Activated T-cell treated with anti-CD3 and anti-CD28 coated beads, Interleukin-2, amount 50 U/mL, for 72 hours (primary cell): ENCODE measurements at regions not wholly inside any gene's neighbourhood (a gene's known extent, or its start where the extent isn't known, plus 50 kb on each side); places are given as distances from the start of the nearest gene placed in this dataset.
A peak's percentile ranks its signal among the peaks of the same experiment; 100 is the strongest.

Experiments
- ATAC-seq, 2 donors: fragments of 150-1000 bp; cut with Tn5 transposase; replicated peaks in 1 of 2; 2 replicates each; pipeline ENCODE4 v1.10.0; 2021; ENCODE audit warnings: moderate library complexity in 2 of 2, mild to moderate bottlenecking in 1 of 2
- DNase-seq, 2 donors: peaks; one replicate each; pipeline ENCODE4 v3.0.0; 2021 to 2022; ENCODE audit warnings: mixed read lengths in 1 of 2
- H3K27ac Mint-ChIP-seq: one replicate; pipeline ENCODE4 v1.8.0; 2022; ENCODE audit warnings: mild to moderate bottlenecking, moderate library complexity, mixed read lengths
- H3K27me3 Mint-ChIP-seq: one replicate; pipeline ENCODE4 v1.8.0; 2022; ENCODE audit warnings: low read depth, mixed read lengths
- H3K36me3 Mint-ChIP-seq, 2 donors: one replicate each; pipeline ENCODE4 v1.8.0; 2022; ENCODE audit warnings: mixed read lengths in 2 of 2, mild to moderate bottlenecking in 1 of 2; ENCODE audit not compliant: insufficient read depth in 2 of 2
- H3K4me1 Mint-ChIP-seq: one replicate; pipeline ENCODE4 v1.8.0; 2022; ENCODE audit warnings: low read depth, mixed read lengths
- H3K4me3 Mint-ChIP-seq, 2 donors: one replicate each; pipeline ENCODE4 v1.8.0; 2022; ENCODE audit warnings: mild to moderate bottlenecking in 2 of 2, mixed read lengths in 2 of 2, moderate library complexity in 2 of 2
- H3K9me3 Mint-ChIP-seq, 2 donors: one replicate each; pipeline ENCODE4 v1.8.0; 2022; ENCODE audit warnings: mixed read lengths in 2 of 2

GRCh38 chr6:169959136-169960002 lies 207.9 kb downstream of the ERMARD start:
- H3K4me1 Mint-ChIP-seq = no peaks in the 10 kb centered on the region
- no peak overlapping the region for H3K27ac Mint-ChIP-seq
- no peaks in the 10 kb centered on the region for H3K36me3 Mint-ChIP-seq
- peaks cover 14% of the 10 kb centered on the region for H3K27me3 Mint-ChIP-seq
- DNase-seq (peak; percentile 28 to 46), ATAC-seq (peak; percentile 80 to 84)
- no peaks in the 10 kb centered on the region for H3K9me3 Mint-ChIP-seq
- peak overlapping the region in 1 of 2 donors; percentile 24 for H3K4me3 Mint-ChIP-seq

- no peak for DNase-seq
- Mint-ChIP-seq H3K36me3 (no peaks in the 10 kb centered on the region), H3K27me3 (peaks cover 14% of the 10 kb centered on the region), H3K9me3 (no peaks in the 10 kb centered on the region), H3K4me3 (no peak overlapping the region), H3K27ac (no peak overlapping the region), H3K4me1 (no peaks in the 10 kb centered on the region)
- ATAC-seq = no peak
These were observed 207.1 kb downstream of the ERMARD start for GRCh38 chr6:169958510-169958909.

- no peak overlapping the region for H3K27ac Mint-ChIP-seq
- H3K4me3 Mint-ChIP-seq = no peak overlapping the region
- ATAC-seq = no peak
- peaks cover 7% of the 10 kb centered on the region for H3K27me3 Mint-ChIP-seq
- H3K36me3 Mint-ChIP-seq = no peaks in the 10 kb centered on the region
- no peaks in the 10 kb centered on the region for H3K9me3 Mint-ChIP-seq
- no peaks in the 10 kb centered on the region for H3K4me1 Mint-ChIP-seq
- DNase-seq = no peak
These were observed 206.0 kb downstream of the ERMARD start for GRCh38 chr6:169957351-169957963.

- Mint-ChIP-seq H3K9me3 (no peaks in the 10 kb centered on the region), H3K36me3 (no peaks in the 10 kb centered on the region), H3K4me3 (no peak overlapping the region), H3K4me1 (no peaks in the 10 kb centered on the region), H3K27ac (no peak overlapping the region), H3K27me3 (peaks cover 7% of the 10 kb centered on the region)
- ATAC-seq = no peak
- DNase-seq = no peak
These were observed 205.2 kb downstream of the ERMARD start for GRCh38 chr6:169956580-169956979.

DNA sequence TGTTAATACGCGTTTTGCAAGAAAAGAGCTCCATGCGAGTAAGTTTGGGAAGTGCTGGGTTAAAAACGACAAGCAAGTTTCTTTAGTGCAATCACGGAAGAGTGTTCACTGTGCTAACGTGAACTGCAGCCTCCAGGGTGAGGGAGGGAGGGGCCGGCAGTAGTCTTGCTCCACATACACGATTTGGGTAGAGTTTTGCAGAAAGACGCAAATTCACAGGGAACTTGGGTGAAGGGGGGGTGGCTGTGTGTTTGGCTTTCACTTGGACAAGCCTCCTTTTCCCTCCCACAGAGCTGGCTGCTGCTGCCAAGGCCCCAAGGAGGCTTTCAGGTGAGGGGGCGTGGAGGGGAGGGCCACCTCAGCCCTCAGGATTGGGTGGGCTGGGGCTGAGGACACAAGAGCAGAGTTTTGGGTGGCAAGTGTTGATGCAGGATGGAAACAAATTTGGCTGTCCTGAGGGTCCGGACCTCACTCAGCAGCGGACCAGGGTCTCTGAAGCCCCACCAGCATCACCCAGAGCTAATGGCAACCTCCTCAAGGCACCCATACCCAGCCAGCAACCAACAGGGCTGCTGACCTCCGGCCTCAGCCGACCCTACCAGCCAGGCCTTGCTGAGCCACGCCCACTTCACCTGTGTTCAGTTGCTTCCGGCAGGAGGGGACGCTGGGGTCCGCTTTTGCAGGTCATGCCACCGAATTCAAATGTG lies 204.5 kb downstream of the ERMARD start:
- no peaks in the 10 kb centered on the region for H3K36me3 Mint-ChIP-seq

DNA sequence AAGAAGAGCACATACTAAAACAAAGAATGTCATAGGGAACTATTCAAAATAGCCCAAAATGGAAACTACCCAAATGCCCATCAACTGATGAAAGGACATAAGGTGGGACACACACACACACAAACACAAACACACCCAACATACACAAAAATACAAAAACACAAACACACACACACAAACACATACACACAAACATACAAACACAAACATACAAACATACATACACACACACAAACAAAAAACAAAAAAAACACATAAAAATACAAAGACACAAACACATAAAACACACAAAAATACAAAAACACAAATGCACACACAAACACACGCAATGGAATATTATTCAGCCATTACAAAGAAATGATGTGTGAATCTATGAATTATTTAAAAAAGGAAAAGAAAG lies 203.6 kb downstream of the ERMARD start:
- no peak overlapping the region for H3K27ac Mint-ChIP-seq
- no peak for ATAC-seq
- H3K9me3 Mint-ChIP-seq = no peaks in the 10 kb centered on the region
- H3K36me3 Mint-ChIP-seq = no peaks in the 10 kb centered on the region
- no peaks in the 10 kb centered on the region for H3K4me1 Mint-ChIP-seq
- no peak overlapping the region for H3K4me3 Mint-ChIP-seq
- DNase-seq = no peak
- H3K27me3 Mint-ChIP-seq = no peaks in the 10 kb centered on the region

More for the DNA sequence above, 204.5 kb downstream of the ERMARD start:
- Mint-ChIP-seq H3K27ac (no peak overlapping the region), H3K27me3 (peaks cover under 1% of the 10 kb centered on the region), H3K4me3 (no peak overlapping the region), H3K4me1 (no peaks in the 10 kb centered on the region), H3K9me3 (no peaks in the 10 kb centered on the region)
- ATAC-seq = no peak
- no peak for DNase-seq

DNA sequence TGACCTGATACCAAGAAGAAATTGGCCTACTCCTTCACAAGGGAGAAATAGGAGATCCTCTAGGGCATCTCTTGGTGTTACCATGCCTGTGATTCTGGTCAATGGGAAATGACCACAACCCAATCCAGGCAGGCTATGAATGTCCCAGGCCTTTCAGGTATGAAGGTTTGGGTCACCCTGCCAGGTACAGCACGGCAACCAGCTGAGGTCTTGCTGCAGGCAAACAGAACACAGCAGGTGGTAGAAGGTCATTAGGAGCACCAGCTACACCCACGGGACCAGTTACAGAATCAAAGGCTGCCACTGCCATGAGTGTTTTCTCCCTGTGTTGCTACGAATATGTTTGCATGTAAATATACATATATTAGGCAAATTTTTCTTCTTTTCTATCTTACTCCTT lies 202.3 kb downstream of the ERMARD start:
- ATAC-seq (no peak), DNase-seq (no peak)
- Mint-ChIP-seq H3K27ac (no peak overlapping the region), H3K4me3 (no peak overlapping the region), H3K9me3 (no peaks in the 10 kb centered on the region), H3K27me3 (no peaks in the 10 kb centered on the region), H3K36me3 (no peaks in the 10 kb centered on the region), H3K4me1 (no peaks in the 10 kb centered on the region)

GRCh38 chr6:169950558-169950957 lies 199.1 kb downstream of the ERMARD start:
- Mint-ChIP-seq H3K4me3 (no peak overlapping the region), H3K27ac (no peak overlapping the region), H3K9me3 (no peaks in the 10 kb centered on the region), H3K27me3 (no peaks in the 10 kb centered on the region), H3K36me3 (no peaks in the 10 kb centered on the region), H3K4me1 (peaks cover 8% of the 10 kb centered on the region)
- DNase-seq (peak; percentile 20 to 33), ATAC-seq (no peak)

DNA sequence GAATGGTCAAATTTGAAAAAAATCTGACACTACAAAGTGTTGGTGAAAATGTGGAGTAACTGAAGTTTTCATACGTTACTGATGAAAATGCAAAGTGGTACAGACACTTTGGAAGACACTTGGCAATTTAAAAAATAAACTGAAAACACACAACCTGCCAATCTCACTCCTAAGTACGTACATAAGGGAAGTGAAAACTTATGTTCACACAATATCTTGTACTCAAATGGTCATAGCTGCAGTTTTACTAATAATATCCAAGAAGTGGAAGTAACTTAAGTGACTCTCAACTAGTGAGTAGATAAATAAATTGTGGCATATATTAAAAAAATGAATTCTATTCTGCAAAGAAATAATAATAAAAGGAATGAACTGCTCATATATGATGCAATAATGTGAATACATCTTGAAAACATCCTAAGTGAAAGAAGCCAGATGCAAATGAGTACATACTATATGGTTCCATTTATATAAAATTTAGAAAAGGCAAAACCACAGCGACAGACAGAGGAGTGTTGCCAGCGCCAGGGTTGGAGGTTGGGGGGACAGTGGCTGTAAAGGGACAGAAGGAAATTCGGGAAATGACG lies 198.2 kb downstream of the ERMARD start:
- H3K27me3 Mint-ChIP-seq = peaks cover 9% of the 10 kb centered on the region
- H3K4me3 Mint-ChIP-seq = no peak overlapping the region
- peaks cover 8% of the 10 kb centered on the region for H3K4me1 Mint-ChIP-seq
- no peak for DNase-seq
- no peak overlapping the region for H3K27ac Mint-ChIP-seq
- H3K9me3 Mint-ChIP-seq = peaks cover 0 to 2% of the 10 kb centered on the region in 2 donors
- H3K36me3 Mint-ChIP-seq = no peaks in the 10 kb centered on the region
- no peak for ATAC-seq

GRCh38 chr6:169946971-169947370 lies 195.5 kb downstream of the ERMARD start:
- Mint-ChIP-seq H3K27me3 (peaks cover 30% of the 10 kb centered on the region), H3K9me3 (peaks cover 8 to 9% of the 10 kb centered on the region in 2 donors), H3K4me1 (peaks cover 8% of the 10 kb centered on the region), H3K4me3 (no peak overlapping the region), H3K36me3 (peaks cover 9 to 11% of the 10 kb centered on the region in 2 donors), H3K27ac (no peak overlapping the region)
- DNase-seq (no peak), ATAC-seq (no peak)

DNA sequence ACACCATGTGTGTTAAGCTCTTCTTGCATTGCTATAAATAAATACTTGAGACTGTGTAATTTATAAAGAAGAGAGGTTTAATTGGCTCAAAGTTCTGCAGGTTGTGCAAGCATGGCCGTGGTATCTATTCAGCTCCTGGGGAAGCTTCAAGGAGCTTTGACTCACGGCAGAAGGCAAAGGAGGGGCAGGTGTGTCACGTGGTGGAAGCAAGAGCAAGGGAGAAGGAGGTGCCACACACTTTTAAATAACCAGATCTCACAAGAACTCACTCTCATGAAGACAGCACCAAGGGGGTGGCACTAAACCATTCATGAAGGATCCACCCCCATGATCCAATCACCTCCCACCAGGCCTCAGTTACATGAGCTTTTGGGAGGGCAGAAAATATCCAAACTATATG lies 193.7 kb downstream of the ERMARD start:
- ATAC-seq (no peak), DNase-seq (no peak)
- no peak overlapping the region for H3K4me3 Mint-ChIP-seq
- peaks cover 8 to 9% of the 10 kb centered on the region in 2 donors for H3K9me3 Mint-ChIP-seq
- no peak overlapping the region for H3K27ac Mint-ChIP-seq
- H3K4me1 Mint-ChIP-seq = peaks cover 8% of the 10 kb centered on the region
- peaks cover 9 to 11% of the 10 kb centered on the region in 2 donors for H3K36me3 Mint-ChIP-seq
- peaks cover 30% of the 10 kb centered on the region for H3K27me3 Mint-ChIP-seq

GRCh38 chr6:169944415-169944814 lies 193.0 kb downstream of the ERMARD start:
- Mint-ChIP-seq H3K9me3 (peaks cover 8 to 9% of the 10 kb centered on the region in 2 donors), H3K4me1 (peaks cover 8% of the 10 kb centered on the region), H3K36me3 (peaks cover 9 to 11% of the 10 kb centered on the region in 2 donors), H3K4me3 (no peak overlapping the region), H3K27ac (no peak overlapping the region), H3K27me3 (peaks cover 30% of the 10 kb centered on the region)
- DNase-seq (no peak), ATAC-seq (no peak)

DNA sequence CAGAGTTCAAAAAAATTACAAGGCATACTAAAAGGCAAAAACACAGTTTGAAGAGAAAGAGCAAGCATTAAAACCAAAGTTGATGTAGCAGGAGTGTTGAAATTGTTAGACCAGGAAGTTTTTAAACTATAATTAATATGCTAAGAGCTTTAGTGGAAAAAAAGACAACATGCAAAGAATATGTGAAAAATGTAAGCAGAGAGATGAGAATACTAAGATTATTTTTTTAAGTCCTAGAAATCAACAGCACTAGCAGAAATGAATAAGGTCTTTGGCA lies 192.6 kb downstream of the ERMARD start:
- Mint-ChIP-seq H3K27me3 (peaks cover 30% of the 10 kb centered on the region), H3K4me3 (no peak overlapping the region), H3K4me1 (peaks cover 8% of the 10 kb centered on the region), H3K27ac (no peak overlapping the region), H3K36me3 (peaks cover 9 to 11% of the 10 kb centered on the region in 2 donors), H3K9me3 (peaks cover 8 to 9% of the 10 kb centered on the region in 2 donors)
- ATAC-seq (no peak), DNase-seq (no peak)
